ENCODE measurements at regions not wholly inside any gene's neighbourhood (a gene's known extent, or its start where the extent isn't known, plus 50 kb on each side); places are given as distances from the start of the nearest gene placed in this dataset.
"Not testable (repeated sequence)": the region's sequence is repeated elsewhere in the genome, so short reads cannot be mapped to it uniquely, and the experiment has no call there.

DNA sequence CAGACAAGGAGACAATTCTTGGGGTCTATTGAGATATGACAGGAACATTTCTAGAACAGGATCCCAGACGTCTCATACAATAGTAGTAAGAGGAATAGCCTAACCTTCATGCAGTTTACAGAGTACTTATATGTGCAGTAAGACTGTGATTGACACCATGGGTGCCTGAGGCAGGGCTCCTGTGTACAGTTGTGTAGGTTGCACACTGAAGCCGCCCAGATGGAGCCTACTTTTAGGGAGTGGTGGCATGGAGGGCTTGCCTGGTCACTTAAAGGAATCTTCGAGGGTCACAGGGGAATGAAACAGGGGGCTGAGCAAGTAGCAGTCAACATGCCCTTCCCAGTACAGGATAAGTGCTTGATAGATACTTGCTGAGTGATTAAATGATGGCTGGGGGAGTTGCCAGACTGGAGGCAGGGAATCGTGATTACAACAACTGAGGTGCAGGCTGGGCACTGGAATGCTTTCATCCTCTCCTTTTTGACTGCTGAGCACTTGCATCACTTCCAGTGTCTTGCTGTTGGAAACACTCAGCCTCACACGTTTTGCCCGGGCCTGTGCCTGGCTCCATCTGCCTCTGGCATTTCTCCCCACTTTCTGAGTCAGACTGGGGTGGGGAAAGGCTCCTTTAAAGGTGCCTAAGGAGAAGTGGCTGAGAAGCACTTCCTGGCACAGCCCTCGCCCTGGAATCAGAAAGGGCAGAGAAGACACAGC lies 71.0 kb downstream of the COPRS start:
- DNase-seq (ENCODE audit: low spot score) (peak; percentile 40), ATAC-seq (ENCODE audit: low FRiP score) (peak; percentile 99)
- TF ChIP-seq, protein P1, sequence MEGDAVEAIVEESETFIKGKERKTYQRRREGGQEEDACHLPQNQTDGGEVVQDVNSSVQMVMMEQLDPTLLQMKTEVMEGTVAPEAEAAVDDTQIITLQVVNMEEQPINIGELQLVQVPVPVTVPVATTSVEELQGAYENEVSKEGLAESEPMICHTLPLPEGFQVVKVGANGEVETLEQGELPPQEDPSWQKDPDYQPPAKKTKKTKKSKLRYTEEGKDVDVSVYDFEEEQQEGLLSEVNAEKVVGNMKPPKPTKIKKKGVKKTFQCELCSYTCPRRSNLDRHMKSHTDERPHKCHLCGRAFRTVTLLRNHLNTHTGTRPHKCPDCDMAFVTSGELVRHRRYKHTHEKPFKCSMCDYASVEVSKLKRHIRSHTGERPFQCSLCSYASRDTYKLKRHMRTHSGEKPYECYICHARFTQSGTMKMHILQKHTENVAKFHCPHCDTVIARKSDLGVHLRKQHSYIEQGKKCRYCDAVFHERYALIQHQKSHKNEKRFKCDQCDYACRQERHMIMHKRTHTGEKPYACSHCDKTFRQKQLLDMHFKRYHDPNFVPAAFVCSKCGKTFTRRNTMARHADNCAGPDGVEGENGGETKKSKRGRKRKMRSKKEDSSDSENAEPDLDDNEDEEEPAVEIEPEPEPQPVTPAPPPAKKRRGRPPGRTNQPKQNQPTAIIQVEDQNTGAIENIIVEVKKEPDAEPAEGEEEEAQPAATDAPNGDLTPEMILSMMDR (IDR thresholded peaks at IDR 0.05), result no peak

DNA sequence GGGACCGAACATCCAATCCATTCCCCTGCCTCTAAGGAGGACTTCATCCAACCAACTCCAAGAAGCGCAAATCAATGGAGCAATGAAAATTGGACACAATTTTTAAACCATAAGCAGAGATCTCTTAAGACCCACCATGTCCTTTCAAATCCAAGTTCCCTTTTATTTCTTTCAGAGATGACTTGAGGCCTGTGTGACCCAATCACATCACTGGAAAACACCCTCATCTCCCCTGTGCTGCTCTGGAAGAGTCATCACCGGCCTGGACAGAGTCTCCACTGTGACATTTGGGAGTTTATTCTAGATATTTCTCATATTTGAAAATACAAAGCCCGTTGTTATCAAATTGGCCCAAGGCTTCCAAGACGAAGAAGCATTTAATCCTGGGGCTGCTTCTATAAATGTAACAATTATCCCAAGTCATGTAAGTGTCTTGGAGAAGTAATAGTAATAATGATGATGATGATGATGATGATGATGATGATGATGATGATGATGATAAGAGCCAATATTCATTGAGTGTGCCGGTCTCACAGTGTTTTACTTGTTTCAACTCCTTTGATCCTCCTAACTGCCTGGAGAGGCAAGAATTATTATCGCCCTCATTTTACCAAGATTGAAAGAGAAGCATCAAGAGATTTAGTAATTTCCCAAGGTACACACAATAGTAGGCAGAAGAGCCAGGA lies 72.1 kb downstream of the COPRS start:
- no peak for ATAC-seq (ENCODE audit: low FRiP score)
- TF ChIP-seq, protein P1 (IDR thresholded peaks at IDR 0.05), result no peak
- no peak for DNase-seq (ENCODE audit: low spot score)

DNA sequence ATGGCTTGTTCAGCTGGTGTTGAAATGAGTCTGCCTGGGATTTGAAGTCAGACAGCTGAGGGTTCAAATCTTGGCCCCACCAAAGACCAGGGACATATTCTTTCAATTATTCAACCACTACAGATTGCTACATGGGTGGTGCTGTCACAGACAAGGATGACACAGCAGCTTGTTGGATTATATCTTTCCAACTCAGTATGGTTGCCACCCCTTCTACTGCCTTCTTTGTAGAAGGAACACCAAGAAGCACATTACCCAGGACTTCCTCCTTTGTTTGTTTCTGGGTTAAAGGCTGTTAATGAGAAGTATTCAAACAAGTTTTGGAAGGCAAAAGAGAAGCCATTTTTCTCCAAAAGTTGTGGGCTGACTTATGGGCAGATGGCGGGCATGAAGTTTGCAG lies 78.6 kb downstream of the COPRS start:
- DNase-seq (ENCODE audit: low spot score) (no peak), ATAC-seq (ENCODE audit: low FRiP score) (no peak)
- TF ChIP-seq, protein P1 (IDR thresholded peaks at IDR 0.05), result no peak

DNA sequence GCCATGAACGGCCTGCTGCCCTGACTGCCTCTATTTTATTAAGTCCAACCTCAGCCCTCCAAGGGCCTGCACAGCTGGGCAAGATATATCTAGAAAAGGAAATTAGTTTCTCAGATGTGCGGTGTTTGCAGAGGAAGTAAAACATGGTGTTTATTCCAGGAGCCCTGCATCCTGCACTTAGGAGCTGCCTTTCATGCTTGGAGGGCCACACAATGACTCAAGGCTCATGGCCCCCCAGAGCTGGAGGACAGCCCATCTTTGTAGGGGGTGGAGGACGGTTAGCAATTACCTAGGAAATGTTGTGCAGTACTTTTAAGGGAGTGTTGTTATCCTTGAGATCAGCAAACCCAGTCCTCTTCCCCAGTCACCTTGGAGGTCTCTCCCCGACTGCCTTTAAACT lies 80.5 kb downstream of the COPRS start:
- DNase-seq (ENCODE audit: low spot score) (no peak), ATAC-seq (ENCODE audit: low FRiP score) (no peak)
- TF ChIP-seq, protein P1 (IDR thresholded peaks at IDR 0.05), result no peak

DNA sequence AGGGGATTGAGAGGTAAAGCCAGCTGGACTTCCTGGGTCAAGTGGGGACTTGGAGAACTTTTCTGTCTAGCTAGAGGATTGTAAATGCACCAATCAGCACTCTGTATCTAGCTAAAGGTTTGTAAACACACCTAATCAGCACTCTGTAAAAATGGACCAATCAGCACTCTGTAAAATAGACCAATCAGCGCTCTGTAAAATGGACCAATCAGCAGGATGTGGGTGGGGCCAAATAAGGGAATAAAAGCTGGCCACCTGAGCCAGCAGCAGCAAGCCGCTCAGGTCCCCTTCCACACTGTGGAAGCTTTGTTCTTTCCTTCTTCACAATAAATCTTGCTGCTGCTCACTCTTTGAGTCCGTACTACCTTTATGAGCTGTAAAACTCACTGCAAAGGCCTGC lies 87.7 kb downstream of the COPRS start:
- not testable (repeated sequence) for DNase-seq (ENCODE audit: low spot score); ATAC-seq (ENCODE audit: low FRiP score)

DNA sequence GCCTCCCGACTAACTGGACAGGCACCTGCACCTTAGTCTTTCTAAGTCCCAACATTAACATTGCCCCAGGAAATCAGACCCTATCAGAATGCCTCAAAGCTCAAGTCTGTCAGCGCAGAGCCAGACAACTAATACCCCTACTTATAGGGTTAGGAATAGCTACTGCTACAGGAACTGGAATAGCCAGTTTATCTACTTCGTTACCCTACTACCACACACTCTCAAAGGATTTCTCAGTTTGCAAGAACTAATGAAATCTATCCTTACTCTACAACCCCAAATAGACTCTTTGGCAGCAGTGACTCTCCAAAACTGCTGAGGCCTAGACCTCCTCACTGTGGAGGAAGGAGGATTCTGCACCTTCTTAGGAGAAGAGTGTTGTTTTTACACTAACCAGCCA lies 88.5 kb downstream of the COPRS start:
- not testable (repeated sequence) for ATAC-seq (ENCODE audit: low FRiP score); DNase-seq (ENCODE audit: low spot score)

DNA sequence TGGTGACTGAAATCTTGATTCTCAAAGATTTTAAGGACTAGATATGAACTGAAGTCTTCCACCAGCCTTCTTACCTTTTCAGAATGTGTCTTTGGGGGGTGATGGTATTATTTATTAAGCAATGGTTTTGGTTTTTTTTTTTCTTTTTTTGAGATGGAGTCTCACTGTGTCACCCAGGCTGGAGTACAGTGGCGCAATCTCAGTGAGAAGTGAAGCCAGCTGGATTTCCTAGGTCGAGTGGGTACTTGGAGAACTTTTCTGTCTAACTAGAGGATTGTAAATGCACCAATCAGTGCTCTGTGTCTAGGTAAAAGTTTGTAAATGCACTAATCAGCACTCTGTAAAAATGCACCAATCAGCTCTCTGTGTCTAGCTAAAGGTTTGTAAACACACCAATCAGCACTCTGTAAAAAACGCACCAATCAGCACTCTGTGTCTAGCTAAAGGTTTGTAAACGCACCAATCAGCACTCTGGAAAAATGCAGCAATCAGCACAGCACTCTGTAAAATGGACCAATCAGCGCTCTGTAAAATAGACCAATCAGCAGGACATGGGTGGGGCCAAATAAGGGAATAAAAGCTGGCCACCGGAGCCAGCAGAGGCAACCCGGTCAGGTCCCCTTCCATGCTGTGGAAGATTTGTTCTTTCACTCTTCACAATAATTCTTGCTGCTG lies 97.1 kb downstream of the COPRS start:
- not testable (repeated sequence) for ATAC-seq (ENCODE audit: low FRiP score); DNase-seq (ENCODE audit: low spot score)

DNA sequence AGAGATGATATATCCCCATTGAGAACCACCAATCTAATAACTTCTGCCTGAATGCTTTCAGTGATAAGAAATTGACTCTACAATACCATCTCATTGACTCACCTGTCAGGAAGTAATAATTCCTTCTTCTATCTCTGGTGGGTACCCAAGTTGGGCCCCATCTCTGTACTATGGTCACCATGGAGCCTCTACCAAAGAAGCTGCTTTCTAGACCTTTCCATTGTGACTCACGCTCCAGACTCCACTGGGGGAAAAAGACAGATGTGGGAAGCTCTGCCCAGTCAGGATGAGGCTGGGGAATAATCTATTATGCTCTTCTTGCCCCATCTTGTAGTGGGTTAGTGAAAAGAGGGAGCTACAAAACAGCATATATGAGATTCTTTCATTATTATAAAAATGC lies 100.4 kb downstream of the COPRS start:
- DNase-seq (ENCODE audit: low spot score) (no peak), ATAC-seq (ENCODE audit: low FRiP score) (no peak)
- TF ChIP-seq, protein P1 (IDR thresholded peaks at IDR 0.05), result no peak

All from omental fat pad (tissue), 3 donors.